ENCODE measurements at regions not wholly inside any gene's neighbourhood (a gene's known extent, or its start where the extent isn't known, plus 50 kb on each side); places are given as distances from the start of the nearest gene placed in this dataset.
"Not testable (repeated sequence)": the region's sequence is repeated elsewhere in the genome, so short reads cannot be mapped to it uniquely, and the experiment has no call there.

DNA sequence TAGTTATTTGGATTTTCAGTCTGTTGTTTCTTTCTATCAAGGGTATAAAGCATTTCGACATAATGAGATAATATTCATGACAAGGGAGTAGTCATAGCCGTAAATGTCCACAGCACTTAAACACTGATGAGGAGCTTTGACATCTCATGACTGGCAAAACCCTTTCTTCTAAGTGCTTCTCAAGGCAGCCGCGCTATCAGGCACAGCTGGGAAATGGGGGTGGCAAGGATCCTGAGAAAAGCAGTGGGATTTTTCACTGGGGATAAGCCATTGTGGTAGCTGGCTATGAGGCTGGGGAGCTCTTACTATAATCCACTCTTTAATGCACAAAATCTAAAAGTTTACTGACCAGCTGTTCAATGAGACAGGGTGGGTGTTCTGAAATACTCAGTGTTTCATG is 493.2 kb upstream of the KLF6 start:
- no peaks in the 10 kb centered on the region for H3K36me3 Mint-ChIP-seq (ENCODE audit: unreplicated experiment)
- peaks cover 49% of the 10 kb centered on the region for H3K4me1 Mint-ChIP-seq (ENCODE audit: unreplicated experiment)
- no peaks in the 10 kb centered on the region for H3K9me3 Mint-ChIP-seq (ENCODE audit: unreplicated experiment)
- no peak overlapping the region for H3K4me3 Mint-ChIP-seq (ENCODE audit: unreplicated experiment)
- no peaks in the 10 kb centered on the region for H3K27me3 Mint-ChIP-seq (ENCODE audit: unreplicated experiment)
- H3K27ac Mint-ChIP-seq (ENCODE audit: unreplicated experiment) = peak overlapping the region; percentile 96
- TF ChIP-seq, protein P1, sequence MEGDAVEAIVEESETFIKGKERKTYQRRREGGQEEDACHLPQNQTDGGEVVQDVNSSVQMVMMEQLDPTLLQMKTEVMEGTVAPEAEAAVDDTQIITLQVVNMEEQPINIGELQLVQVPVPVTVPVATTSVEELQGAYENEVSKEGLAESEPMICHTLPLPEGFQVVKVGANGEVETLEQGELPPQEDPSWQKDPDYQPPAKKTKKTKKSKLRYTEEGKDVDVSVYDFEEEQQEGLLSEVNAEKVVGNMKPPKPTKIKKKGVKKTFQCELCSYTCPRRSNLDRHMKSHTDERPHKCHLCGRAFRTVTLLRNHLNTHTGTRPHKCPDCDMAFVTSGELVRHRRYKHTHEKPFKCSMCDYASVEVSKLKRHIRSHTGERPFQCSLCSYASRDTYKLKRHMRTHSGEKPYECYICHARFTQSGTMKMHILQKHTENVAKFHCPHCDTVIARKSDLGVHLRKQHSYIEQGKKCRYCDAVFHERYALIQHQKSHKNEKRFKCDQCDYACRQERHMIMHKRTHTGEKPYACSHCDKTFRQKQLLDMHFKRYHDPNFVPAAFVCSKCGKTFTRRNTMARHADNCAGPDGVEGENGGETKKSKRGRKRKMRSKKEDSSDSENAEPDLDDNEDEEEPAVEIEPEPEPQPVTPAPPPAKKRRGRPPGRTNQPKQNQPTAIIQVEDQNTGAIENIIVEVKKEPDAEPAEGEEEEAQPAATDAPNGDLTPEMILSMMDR (IDR thresholded peaks at IDR 0.05) = no peak
- DNase-seq (ENCODE audit: extremely low spot score, unreplicated experiment) = no peak

DNA sequence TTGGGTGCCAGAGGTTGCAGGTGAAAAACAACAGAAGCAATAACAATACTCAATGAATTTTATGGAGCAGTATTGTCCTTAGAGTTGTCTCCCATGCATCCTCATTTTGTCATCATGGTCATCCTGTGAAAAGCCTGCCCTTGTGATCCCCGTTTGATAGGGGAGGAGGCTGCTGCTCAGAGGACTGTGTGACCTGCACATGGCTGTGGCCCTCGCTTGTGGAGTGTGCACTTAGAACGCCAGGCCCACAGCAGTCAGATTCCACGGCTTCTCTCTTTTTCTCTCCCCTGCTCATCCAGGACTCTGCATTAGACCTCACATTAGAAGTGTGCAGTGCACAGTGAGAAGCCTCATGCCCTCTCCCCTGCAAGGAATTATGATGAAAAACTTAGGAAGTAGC is 491.1 kb upstream of the KLF6 start:
- peaks cover 36% of the 10 kb centered on the region for H3K4me1 Mint-ChIP-seq (ENCODE audit: unreplicated experiment)
- no peak for DNase-seq (ENCODE audit: extremely low spot score, unreplicated experiment)
- no peak overlapping the region for H3K27ac Mint-ChIP-seq (ENCODE audit: unreplicated experiment)
- TF ChIP-seq, protein P1 (IDR thresholded peaks at IDR 0.05) = no peak
- no peaks in the 10 kb centered on the region for H3K27me3 Mint-ChIP-seq (ENCODE audit: unreplicated experiment)
- H3K9me3 Mint-ChIP-seq (ENCODE audit: unreplicated experiment) = no peaks in the 10 kb centered on the region
- no peaks in the 10 kb centered on the region for H3K36me3 Mint-ChIP-seq (ENCODE audit: unreplicated experiment)
- no peak overlapping the region for H3K4me3 Mint-ChIP-seq (ENCODE audit: unreplicated experiment)

DNA sequence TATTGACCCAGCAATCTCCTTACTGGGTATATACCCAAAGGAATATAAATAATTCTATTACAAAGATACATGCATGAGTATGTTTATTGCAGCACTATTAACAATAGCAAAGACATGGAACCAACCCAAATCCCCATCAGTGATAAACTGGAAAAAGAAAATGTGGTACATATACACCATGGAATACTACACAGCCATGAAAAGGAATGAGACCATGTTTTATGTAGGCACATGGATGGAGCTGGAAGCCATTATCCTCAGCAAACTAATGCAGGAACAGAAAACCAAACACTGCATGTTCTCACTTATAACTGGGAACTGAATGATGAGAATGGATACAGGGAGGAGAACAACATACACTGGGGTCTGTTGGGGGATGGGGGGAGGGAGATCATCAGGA is 489.7 kb upstream of the KLF6 start:
- not testable (repeated sequence) for H3K36me3 Mint-ChIP-seq (ENCODE audit: unreplicated experiment); H3K27me3 Mint-ChIP-seq (ENCODE audit: unreplicated experiment); H3K9me3 Mint-ChIP-seq (ENCODE audit: unreplicated experiment); H3K4me3 Mint-ChIP-seq (ENCODE audit: unreplicated experiment); H3K27ac Mint-ChIP-seq (ENCODE audit: unreplicated experiment); DNase-seq (ENCODE audit: extremely low spot score, unreplicated experiment)
- peaks cover 35% of the 10 kb centered on the region for H3K4me1 Mint-ChIP-seq (ENCODE audit: unreplicated experiment)

DNA sequence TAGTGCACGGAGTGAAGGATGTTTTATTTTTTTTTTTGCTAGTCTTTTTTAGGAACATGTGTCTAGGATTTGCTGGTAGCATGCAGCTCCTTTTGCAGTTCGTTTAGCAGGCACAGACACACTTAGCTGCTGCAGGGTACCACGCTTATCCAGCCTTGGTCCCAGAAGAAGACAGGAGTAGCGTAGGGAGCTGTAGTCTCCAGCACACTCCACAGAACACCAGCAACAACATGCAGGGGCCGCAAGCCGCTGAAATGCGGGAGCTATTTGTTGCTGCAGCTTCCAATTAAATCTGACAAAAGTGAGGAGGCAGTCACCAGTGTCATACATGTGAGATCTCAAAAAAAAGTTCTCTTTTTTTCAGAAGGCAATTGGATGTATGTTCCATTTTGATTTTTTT is 486.2 kb upstream of the KLF6 start:
- peak overlapping the region; percentile 12 for H3K4me3 Mint-ChIP-seq (ENCODE audit: unreplicated experiment)
- TF ChIP-seq, protein P1 (IDR thresholded peaks at IDR 0.05) = no peak
- H3K9me3 Mint-ChIP-seq (ENCODE audit: unreplicated experiment) = no peaks in the 10 kb centered on the region
- DNase-seq (ENCODE audit: extremely low spot score, unreplicated experiment) = no peak
- no peaks in the 10 kb centered on the region for H3K27me3 Mint-ChIP-seq (ENCODE audit: unreplicated experiment)
- peaks cover 43% of the 10 kb centered on the region for H3K4me1 Mint-ChIP-seq (ENCODE audit: unreplicated experiment)
- H3K27ac Mint-ChIP-seq (ENCODE audit: unreplicated experiment) = peak overlapping the region; percentile 76
- H3K36me3 Mint-ChIP-seq (ENCODE audit: unreplicated experiment) = no peaks in the 10 kb centered on the region

DNA sequence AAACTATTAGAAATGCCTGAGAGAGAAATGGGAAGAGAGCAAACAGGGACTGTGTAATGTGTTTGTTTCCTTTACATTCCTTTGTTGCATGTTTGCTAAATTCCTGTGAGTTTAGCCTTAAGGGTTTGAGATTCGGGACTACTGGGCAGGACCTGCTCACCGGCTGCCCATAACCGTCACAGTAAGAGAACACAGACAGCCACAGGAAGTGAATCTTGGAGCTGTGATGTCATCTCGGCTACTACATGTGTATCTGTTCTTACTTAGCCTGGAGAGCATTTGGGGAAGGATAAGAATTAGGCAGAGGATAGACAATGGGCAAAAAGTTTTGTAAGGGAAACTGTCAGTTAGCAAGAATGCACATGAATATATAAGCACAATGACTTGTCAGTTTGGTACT is 485.1 kb upstream of the KLF6 start:
- Mint-ChIP-seq H3K4me3 (ENCODE audit: unreplicated experiment) (no peak overlapping the region), H3K36me3 (ENCODE audit: unreplicated experiment) (no peaks in the 10 kb centered on the region), H3K4me1 (ENCODE audit: unreplicated experiment) (peaks cover 46% of the 10 kb centered on the region), H3K27ac (ENCODE audit: unreplicated experiment) (peak overlapping the region; percentile 76), H3K9me3 (ENCODE audit: unreplicated experiment) (no peaks in the 10 kb centered on the region), H3K27me3 (ENCODE audit: unreplicated experiment) (no peaks in the 10 kb centered on the region)
- DNase-seq (ENCODE audit: extremely low spot score, unreplicated experiment) = no peak
- TF ChIP-seq, protein P1 (IDR thresholded peaks at IDR 0.05) = no peak

DNA sequence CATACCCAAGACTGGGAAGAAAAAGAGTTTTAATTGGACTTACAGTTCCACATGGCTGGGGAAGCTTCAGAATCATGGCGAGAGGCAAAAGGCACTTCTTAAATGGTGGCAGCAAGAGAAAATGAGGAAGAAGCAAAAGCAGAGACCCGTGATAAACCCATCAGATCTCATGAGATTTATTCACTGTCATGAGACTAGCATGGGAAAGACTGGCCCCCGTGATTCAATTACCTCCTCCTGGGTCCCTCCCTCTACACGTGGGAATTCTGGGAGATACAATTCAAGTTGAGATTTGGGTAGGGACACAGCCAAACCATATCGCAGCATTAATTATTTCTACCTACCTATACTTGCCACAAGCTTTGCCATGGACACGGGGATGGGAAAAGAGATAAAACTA is 483.5 kb upstream of the KLF6 start:
- not testable (repeated sequence) for DNase-seq (ENCODE audit: extremely low spot score, unreplicated experiment); H3K9me3 Mint-ChIP-seq (ENCODE audit: unreplicated experiment); H3K36me3 Mint-ChIP-seq (ENCODE audit: unreplicated experiment); H3K27me3 Mint-ChIP-seq (ENCODE audit: unreplicated experiment); H3K27ac Mint-ChIP-seq (ENCODE audit: unreplicated experiment); H3K4me3 Mint-ChIP-seq (ENCODE audit: unreplicated experiment)
- peaks cover 54% of the 10 kb centered on the region for H3K4me1 Mint-ChIP-seq (ENCODE audit: unreplicated experiment)

Data from osteocyte (in vitro differentiated cells).